ENCODE measurements at regions not wholly inside any gene's neighbourhood (a gene's known extent, or its start where the extent isn't known, plus 50 kb on each side); places are given as distances from the start of the nearest gene placed in this dataset.

DNA sequence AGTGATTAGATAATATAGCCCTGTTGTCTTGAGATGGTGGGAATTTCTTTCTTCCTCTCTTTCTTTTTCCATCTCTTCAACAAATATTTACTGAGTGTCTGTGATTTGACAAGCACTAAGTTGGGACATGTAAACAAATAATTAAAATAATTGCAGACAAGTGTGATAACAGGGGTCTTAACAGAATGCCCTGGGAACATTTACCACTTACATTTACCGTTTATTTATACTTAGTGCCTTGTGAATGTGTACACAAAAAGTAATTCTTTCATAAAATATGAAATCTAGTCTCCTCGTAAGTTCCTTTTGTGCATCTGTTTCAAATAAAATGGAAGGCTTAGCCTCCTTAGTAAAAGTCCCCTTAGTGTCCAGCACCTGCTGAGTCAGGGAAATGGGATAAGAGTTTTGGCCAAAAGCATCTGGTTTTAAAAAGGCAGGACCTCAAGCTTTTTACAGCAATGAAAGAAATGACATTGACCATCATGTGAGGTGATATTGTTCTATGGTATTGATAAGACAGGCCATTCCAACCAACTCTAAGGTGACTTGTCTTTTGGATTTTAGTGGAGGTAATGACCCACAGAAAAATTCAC, 188.2 kb downstream of the HS3ST3B1 start:
- no peak overlapping the region for H3K9ac ChIP-seq (ENCODE audit: low read depth, low read length)
- H3K27ac ChIP-seq (ENCODE audit: low read length): no peak overlapping the region
- no peaks in the 10 kb centered on the region for H3K4me1 ChIP-seq (ENCODE audit: insufficient read depth, low read length)
- H3K27me3 ChIP-seq (ENCODE audit: insufficient read depth, low read length): no peaks in the 10 kb centered on the region
- H3K36me3 ChIP-seq (ENCODE audit: insufficient read depth, low read depth, low read length): no peaks in the 10 kb centered on the region
- no peaks in the 10 kb centered on the region for H3K9me3 ChIP-seq (ENCODE audit: insufficient read depth, low read depth, low read length)
- H3K4me3 ChIP-seq (ENCODE audit: low read length): no peak overlapping the region

GRCh38 chr17:14487068-14487467, 186.2 kb downstream of the HS3ST3B1 start:
- Histone ChIP-seq H3K27me3 (ENCODE audit: insufficient read depth, low read length) (no peaks in the 10 kb centered on the region), H3K27ac (ENCODE audit: low read length) (no peak overlapping the region), H3K4me3 (ENCODE audit: low read length) (no peak overlapping the region), H3K9me3 (ENCODE audit: insufficient read depth, low read depth, low read length) (no peaks in the 10 kb centered on the region), H3K4me1 (ENCODE audit: insufficient read depth, low read length) (no peaks in the 10 kb centered on the region), H3K36me3 (ENCODE audit: insufficient read depth, low read depth, low read length) (no peaks in the 10 kb centered on the region), H3K9ac (ENCODE audit: low read depth, low read length) (no peak overlapping the region)

- Histone ChIP-seq H3K9ac (ENCODE audit: low read depth, low read length) (no peak overlapping the region), H3K4me1 (ENCODE audit: insufficient read depth, low read length) (no peaks in the 10 kb centered on the region), H3K27ac (ENCODE audit: low read length) (no peak overlapping the region), H3K27me3 (ENCODE audit: insufficient read depth, low read length) (no peaks in the 10 kb centered on the region), H3K36me3 (ENCODE audit: insufficient read depth, low read depth, low read length) (no peaks in the 10 kb centered on the region), H3K9me3 (ENCODE audit: insufficient read depth, low read depth, low read length) (no peaks in the 10 kb centered on the region), H3K4me3 (ENCODE audit: low read length) (no peak overlapping the region)
Measured at GRCh38 chr17:14482715-14483114, 181.8 kb downstream of the HS3ST3B1 start.

DNA sequence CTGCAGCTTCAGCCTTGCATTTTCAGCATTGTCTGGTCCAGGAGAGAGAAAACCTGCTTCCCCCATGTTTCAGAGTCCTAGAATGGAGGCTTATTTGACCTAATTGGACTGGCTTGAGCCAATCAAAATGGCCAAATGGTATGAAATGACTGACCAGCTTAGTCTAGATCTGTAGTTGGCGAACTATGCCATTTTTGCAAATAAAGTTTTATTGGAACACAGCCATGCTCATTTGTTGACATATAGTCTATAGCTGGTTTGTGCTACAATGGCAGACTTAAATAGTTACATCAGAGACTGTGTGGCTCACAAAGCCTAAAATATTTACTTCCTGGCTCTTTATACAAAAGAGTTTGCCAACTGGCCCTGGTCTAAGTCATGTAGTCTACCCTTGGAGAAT, 180.8 kb downstream of the HS3ST3B1 start:
- Histone ChIP-seq H3K27ac (ENCODE audit: low read length) (no peak overlapping the region), H3K36me3 (ENCODE audit: insufficient read depth, low read depth, low read length) (no peaks in the 10 kb centered on the region), H3K27me3 (ENCODE audit: insufficient read depth, low read length) (no peaks in the 10 kb centered on the region), H3K9me3 (ENCODE audit: insufficient read depth, low read depth, low read length) (no peaks in the 10 kb centered on the region), H3K4me1 (ENCODE audit: insufficient read depth, low read length) (no peaks in the 10 kb centered on the region), H3K4me3 (ENCODE audit: low read length) (no peak overlapping the region), H3K9ac (ENCODE audit: low read depth, low read length) (no peak overlapping the region)

DNA sequence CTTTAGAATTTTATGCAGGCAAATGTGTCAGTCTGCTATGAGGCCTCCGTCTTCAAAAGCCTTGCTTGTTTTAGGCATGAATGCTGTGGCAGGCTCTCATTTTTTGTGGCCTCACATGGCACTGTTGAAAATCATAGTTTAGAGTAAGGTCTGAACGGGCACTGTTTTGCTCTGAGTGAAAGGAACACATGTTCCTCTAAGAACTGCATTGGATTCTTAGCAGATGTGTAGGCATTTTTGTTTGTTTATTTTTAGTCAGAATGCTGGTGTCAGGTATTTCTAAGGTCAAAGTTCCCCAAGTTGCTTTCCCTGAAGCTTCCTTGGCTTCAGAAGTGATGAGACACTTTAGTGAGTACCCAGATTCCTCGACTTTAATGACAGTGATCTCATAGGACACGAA, 173.7 kb downstream of the HS3ST3B1 start:
- no peak overlapping the region for H3K27ac ChIP-seq (ENCODE audit: low read length)
- H3K9me3 ChIP-seq (ENCODE audit: insufficient read depth, low read depth, low read length): no peaks in the 10 kb centered on the region
- H3K36me3 ChIP-seq (ENCODE audit: insufficient read depth, low read depth, low read length): no peaks in the 10 kb centered on the region
- no peak overlapping the region for H3K9ac ChIP-seq (ENCODE audit: low read depth, low read length)
- H3K4me1 ChIP-seq (ENCODE audit: insufficient read depth, low read length): no peaks in the 10 kb centered on the region
- no peak overlapping the region for H3K4me3 ChIP-seq (ENCODE audit: low read length)
- H3K27me3 ChIP-seq (ENCODE audit: insufficient read depth, low read length): no peaks in the 10 kb centered on the region

DNA sequence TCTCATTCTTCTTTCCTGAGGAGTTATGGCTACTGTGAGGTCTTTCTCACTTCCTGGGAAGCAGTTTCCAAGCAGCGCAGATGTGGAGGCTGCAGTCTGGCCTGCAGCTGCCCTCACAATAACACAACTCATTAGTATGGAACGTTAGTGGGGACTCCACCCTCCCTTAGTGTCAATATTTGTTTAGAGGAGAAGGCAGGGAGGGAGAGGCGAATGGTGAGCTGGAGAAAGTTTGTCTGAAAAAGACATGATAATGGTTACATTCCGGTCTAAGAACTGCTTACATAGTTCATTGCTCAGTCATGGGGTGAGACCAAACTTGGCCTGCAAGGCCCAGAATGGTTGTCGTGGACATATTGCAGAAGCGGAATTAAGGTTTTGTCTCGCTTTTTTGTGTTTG, 170.2 kb downstream of the HS3ST3B1 start:
- H3K4me3 ChIP-seq (ENCODE audit: low read length): no peak overlapping the region
- no peak overlapping the region for H3K9ac ChIP-seq (ENCODE audit: low read depth, low read length)
- H3K9me3 ChIP-seq (ENCODE audit: insufficient read depth, low read depth, low read length): no peaks in the 10 kb centered on the region
- H3K4me1 ChIP-seq (ENCODE audit: insufficient read depth, low read length): no peaks in the 10 kb centered on the region
- H3K27me3 ChIP-seq (ENCODE audit: insufficient read depth, low read length): no peaks in the 10 kb centered on the region
- H3K36me3 ChIP-seq (ENCODE audit: insufficient read depth, low read depth, low read length): no peaks in the 10 kb centered on the region
- no peak overlapping the region for H3K27ac ChIP-seq (ENCODE audit: low read length)

DNA sequence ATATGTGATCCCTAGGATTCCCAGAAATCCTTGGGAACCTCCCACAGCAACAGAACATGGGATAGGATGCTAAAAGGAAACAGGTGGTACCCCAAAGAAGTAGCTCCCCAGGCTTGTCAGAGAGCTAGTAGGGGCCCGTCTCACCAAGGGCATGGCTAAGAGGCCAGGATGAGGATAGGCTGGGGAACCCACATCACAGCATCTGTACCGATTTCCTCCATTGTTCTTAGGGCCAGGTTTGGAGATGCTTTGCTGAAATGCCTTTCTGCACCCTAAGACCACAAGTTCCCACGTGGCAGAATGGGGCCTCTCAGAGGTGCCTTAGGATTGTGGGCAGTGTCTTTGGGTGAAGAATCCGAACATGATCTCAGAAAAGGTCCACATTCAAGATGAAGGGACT, 169.5 kb downstream of the HS3ST3B1 start:
- no peaks in the 10 kb centered on the region for H3K27me3 ChIP-seq (ENCODE audit: insufficient read depth, low read length)
- H3K9me3 ChIP-seq (ENCODE audit: insufficient read depth, low read depth, low read length): no peaks in the 10 kb centered on the region
- no peaks in the 10 kb centered on the region for H3K4me1 ChIP-seq (ENCODE audit: insufficient read depth, low read length)
- no peaks in the 10 kb centered on the region for H3K36me3 ChIP-seq (ENCODE audit: insufficient read depth, low read depth, low read length)
- no peak overlapping the region for H3K4me3 ChIP-seq (ENCODE audit: low read length)
- no peak overlapping the region for H3K27ac ChIP-seq (ENCODE audit: low read length)
- no peak overlapping the region for H3K9ac ChIP-seq (ENCODE audit: low read depth, low read length)

GRCh38 chr17:14469971-14470370, 169.1 kb downstream of the HS3ST3B1 start:
- H3K27me3 ChIP-seq (ENCODE audit: insufficient read depth, low read length): no peaks in the 10 kb centered on the region
- no peaks in the 10 kb centered on the region for H3K4me1 ChIP-seq (ENCODE audit: insufficient read depth, low read length)

GRCh38 chr17:14468858-14469257, 168.0 kb downstream of the HS3ST3B1 start:
- Histone ChIP-seq H3K27ac (ENCODE audit: low read length) (no peak overlapping the region), H3K27me3 (ENCODE audit: insufficient read depth, low read length) (no peaks in the 10 kb centered on the region), H3K9me3 (ENCODE audit: insufficient read depth, low read depth, low read length) (no peaks in the 10 kb centered on the region), H3K36me3 (ENCODE audit: insufficient read depth, low read depth, low read length) (no peaks in the 10 kb centered on the region), H3K4me1 (ENCODE audit: insufficient read depth, low read length) (no peaks in the 10 kb centered on the region), H3K4me3 (ENCODE audit: low read length) (no peak overlapping the region), H3K9ac (ENCODE audit: low read depth, low read length) (no peak overlapping the region)

More at GRCh38 chr17:14469971-14470370, 169.1 kb downstream of the HS3ST3B1 start:
- Histone ChIP-seq H3K9ac (ENCODE audit: low read depth, low read length) (no peak overlapping the region), H3K36me3 (ENCODE audit: insufficient read depth, low read depth, low read length) (no peaks in the 10 kb centered on the region), H3K27ac (ENCODE audit: low read length) (no peak overlapping the region), H3K4me3 (ENCODE audit: low read length) (no peak overlapping the region), H3K9me3 (ENCODE audit: insufficient read depth, low read depth, low read length) (no peaks in the 10 kb centered on the region)

GRCh38 chr17:14461227-14461548, 160.3 kb downstream of the HS3ST3B1 start:
- Histone ChIP-seq H3K9me3 (ENCODE audit: insufficient read depth, low read depth, low read length) (no peaks in the 10 kb centered on the region), H3K27ac (ENCODE audit: low read length) (no peak overlapping the region), H3K27me3 (ENCODE audit: insufficient read depth, low read length) (no peaks in the 10 kb centered on the region), H3K4me3 (ENCODE audit: low read length) (no peak overlapping the region), H3K36me3 (ENCODE audit: insufficient read depth, low read depth, low read length) (no peaks in the 10 kb centered on the region), H3K4me1 (ENCODE audit: insufficient read depth, low read length) (peaks cover 14% of the 10 kb centered on the region; the same call in 1 of the 2 replicates), H3K9ac (ENCODE audit: low read depth, low read length) (no peak overlapping the region)

DNA sequence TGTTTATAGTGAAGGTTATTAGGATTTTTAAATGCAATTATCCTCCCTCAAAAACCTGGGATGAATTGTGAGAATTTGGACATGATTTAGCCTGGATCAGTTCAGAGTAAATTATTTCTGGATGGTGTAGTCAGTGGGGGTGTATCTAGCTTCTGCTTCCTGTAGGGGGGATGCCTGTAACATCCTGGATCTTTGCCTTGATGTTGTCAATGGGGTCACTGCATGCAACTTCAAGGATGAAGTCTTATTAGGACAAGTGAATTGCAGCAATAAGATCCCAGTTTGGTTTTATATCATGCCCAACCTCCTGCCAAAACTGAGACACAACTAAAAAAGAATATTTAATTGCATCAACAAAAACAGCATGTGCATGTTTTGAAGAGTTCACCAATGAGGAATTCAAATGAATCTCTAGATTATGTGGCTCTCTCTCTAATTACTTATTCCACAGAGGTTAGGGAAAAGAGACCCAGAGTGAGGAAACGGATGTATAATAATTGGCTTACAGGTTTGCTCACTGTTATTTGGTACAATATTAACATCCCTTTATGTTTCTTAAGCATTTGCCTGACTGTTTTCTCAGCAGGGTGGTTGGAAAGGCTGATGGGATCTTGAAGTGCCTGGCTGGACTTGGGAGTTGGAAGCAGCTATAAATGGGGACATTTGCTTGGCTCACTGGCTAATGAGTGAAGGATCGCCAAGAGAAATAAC, 159.8 kb downstream of the HS3ST3B1 start:
- H3K36me3 ChIP-seq (ENCODE audit: insufficient read depth, low read depth, low read length): no peaks in the 10 kb centered on the region
- peaks cover 14% of the 10 kb centered on the region; the same call in 1 of the 2 replicates for H3K4me1 ChIP-seq (ENCODE audit: insufficient read depth, low read length)
- H3K4me3 ChIP-seq (ENCODE audit: low read length): no peak overlapping the region
- H3K9ac ChIP-seq (ENCODE audit: low read depth, low read length): no peak overlapping the region
- H3K9me3 ChIP-seq (ENCODE audit: insufficient read depth, low read depth, low read length): no peaks in the 10 kb centered on the region
- H3K27me3 ChIP-seq (ENCODE audit: insufficient read depth, low read length): no peaks in the 10 kb centered on the region
- no peak overlapping the region for H3K27ac ChIP-seq (ENCODE audit: low read length)

- no peaks in the 10 kb centered on the region for H3K27me3 ChIP-seq (ENCODE audit: insufficient read depth, low read length)
- H3K9ac ChIP-seq (ENCODE audit: low read depth, low read length): no peak overlapping the region
- no peaks in the 10 kb centered on the region for H3K9me3 ChIP-seq (ENCODE audit: insufficient read depth, low read depth, low read length)
- no peaks in the 10 kb centered on the region for H3K36me3 ChIP-seq (ENCODE audit: insufficient read depth, low read depth, low read length)
- H3K4me1 ChIP-seq (ENCODE audit: insufficient read depth, low read length): peaks cover 14% of the 10 kb centered on the region; the same call in 1 of the 2 replicates
- no peak overlapping the region for H3K4me3 ChIP-seq (ENCODE audit: low read length)
- H3K27ac ChIP-seq (ENCODE audit: low read length): no peak overlapping the region
Measured at GRCh38 chr17:14459955-14460354, 159.1 kb downstream of the HS3ST3B1 start.
